HCT116 (cell line): ENCODE measurements at regions not wholly inside any gene's neighbourhood (a gene's known extent, or its start where the extent isn't known, plus 50 kb on each side); places are given as distances from the start of the nearest gene placed in this dataset.

Source experiments
- ATAC-seq: fragments of 200-7000 bp; cut with Tn5 transposase; 2 replicates; pipeline ENCODE4 v1.9.1; 2020; ENCODE audit warnings: mild to moderate bottlenecking, moderate library complexity
- BruUV-seq: library from RNA; stranded (reverse); fragments of 400-500 nt; replicated peaks from 2 replicates; lab custom pipeline; 2021; lab: Mats Ljungman, UMichigan
- CTCF ChIA-PET: fragments of 300-600 bp; sonication (Branson Sonifier 250); formaldehyde crosslinking; loops from one replicate; lab custom pipeline; 2021; ENCODE audit warnings: antibody characterized with exemption; lab: Charles Lee
- POLR2A ChIA-PET: fragments of 300-600, 350-600 bp; sonication (Branson Sonifier 250); formaldehyde crosslinking; loops from one replicate; lab custom pipeline; 2021; ENCODE audit warnings: antibody characterized with exemption; lab: Charles Lee
- RAD21 ChIA-PET, 2 experiments: fragments of 300-600 bp; sonication (Branson Sonifier 250); formaldehyde crosslinking; loops; one replicate each; lab custom pipeline; 2023; ENCODE audit warnings: low total read pairs in 2 of 2; ENCODE audit not compliant: uncharacterized antibody in 2 of 2, unreplicated experiment in 2 of 2, low non-redundant PET in 1 of 2; lab: Charles Lee
- DNase-seq: peaks from one replicate; pipeline ENCODE4 v3.0.0-alpha.2; 2010; ENCODE audit warnings: low read depth, low spot score
- H2AFZ ChIP-seq: fragments of 200-600 bp; shearing (Covaris generic), sonication (generic); 2 replicates; pipeline ENCODE4 v1.6.1; 2017; ENCODE audit warnings: low read depth, mixed run types, mixed read lengths, antibody characterized with exemption, low read length; ENCODE audit not compliant: poor library complexity, severe bottlenecking
- H3K27ac ChIP-seq: 2 replicates; pipeline ENCODE4 v1.5.1; 2012; ENCODE audit warnings: low read depth, low read length
- H3K27me3 ChIP-seq: fragments of 200-600 bp; sonication (generic); 2 replicates; pipeline ENCODE4 v1.6.1; 2016; ENCODE audit warnings: mixed run types, low read length, mixed read lengths; ENCODE audit not compliant: insufficient read depth
- H3K36me3 ChIP-seq, 2 experiments: fragments of 200-500 bp in 1 of 2; fragments of 200-600 bp in 1 of 2; sonication (Bioruptor generic) in 1 of 2; sonication (generic) in 1 of 2; 2 replicates each; pipeline versions ENCODE4 v1.5.1 to v1.6.1; 2014 to 2016; ENCODE audit warnings: low read length in 2 of 2, inconsistent platforms in 1 of 2, mixed read lengths in 1 of 2, mixed run types in 1 of 2; ENCODE audit not compliant: insufficient read depth in 2 of 2, control insufficient read depth in 1 of 2
- H3K4me1 ChIP-seq, 2 experiments: fragments of 200-600 bp in 1 of 2; sonication (generic) in 1 of 2; 2 replicates each; pipeline versions ENCODE4 v1.5.1 to v1.6.1; 2012 to 2017; ENCODE audit warnings: low read length in 2 of 2, inconsistent platforms in 1 of 2, mild to moderate bottlenecking in 1 of 2, mixed read lengths in 1 of 2, mixed run types in 1 of 2, moderate library complexity in 1 of 2; ENCODE audit not compliant: insufficient read depth in 2 of 2, control insufficient read depth in 1 of 2
- H3K4me2 ChIP-seq: fragments of 200-600 bp; sonication (generic); 2 replicates; pipeline ENCODE4 v1.6.1; 2017; ENCODE audit warnings: mixed run types, low read length, mixed read lengths
- H3K4me3 ChIP-seq, 2 experiments: fragments of 200-600 bp in 1 of 2; sonication (generic) in 1 of 2; replicated peaks in 1 of 2; 2 replicates each; pipeline ENCODE4 v1.5.1; 2011 to 2016; ENCODE audit warnings: low read length in 2 of 2, control low read depth in 1 of 2, low read depth in 1 of 2, mild to moderate bottlenecking in 1 of 2, mixed read lengths in 1 of 2, mixed run types in 1 of 2
- H3K79me2 ChIP-seq: fragments of 200-600 bp; sonication (generic); 2 replicates; pipeline ENCODE4 v1.6.1; 2017; ENCODE audit warnings: mild to moderate bottlenecking, mixed run types, low read length, moderate library complexity, mixed read lengths; ENCODE audit not compliant: insufficient read depth
- H3K9ac ChIP-seq: fragments of 200-600 bp; sonication (generic); 2 replicates; pipeline ENCODE4 v1.6.1; 2016; ENCODE audit warnings: low read length, mixed read lengths
- H3K9me2 ChIP-seq: fragments of 200-600 bp; sonication (generic), shearing (Covaris generic); 2 replicates; pipeline ENCODE4 v1.6.1; 2017; ENCODE audit warnings: mixed run types, mild to moderate bottlenecking, moderate library complexity; ENCODE audit not compliant: insufficient read depth
- H3K9me3 ChIP-seq, 2 experiments: fragments of 200-500 bp in 1 of 2; fragments of 200-600 bp in 1 of 2; sonication (Bioruptor generic) in 1 of 2; sonication (generic) in 1 of 2; 2 replicates each; pipeline ENCODE4 v1.6.1; 2014 to 2017; ENCODE audit warnings: low read length in 2 of 2, mixed read lengths in 2 of 2, inconsistent platforms in 1 of 2, low read depth in 1 of 2, mild to moderate bottlenecking in 1 of 2, mixed run types in 1 of 2, moderate library complexity in 1 of 2; ENCODE audit not compliant: control insufficient read depth in 1 of 2, insufficient read depth in 1 of 2
- H4K20me1 ChIP-seq: fragments of 200-600 bp; sonication (generic), shearing (Covaris generic); 2 replicates; pipeline ENCODE4 v1.6.1; 2017; ENCODE audit warnings: mixed run types, mild to moderate bottlenecking, moderate library complexity; ENCODE audit not compliant: insufficient read depth
- ATF3 ChIP-seq: IDR thresholded peaks from 2 replicates; pipeline ENCODE4 v1.6.1; 2012
- CBX3 ChIP-seq: IDR thresholded peaks from 2 replicates; pipeline ENCODE4 v1.6.1; 2012; ENCODE audit warnings: low read depth
- CTCF ChIP-seq, 3 experiments: fragments of 200-600 bp in 1 of 3; sonication (generic) in 1 of 3; IDR thresholded peaks in 2 of 3; conservative IDR thresholded peaks in 1 of 3; 2 replicates each; pipeline ENCODE4 v1.5.1; 2012 to 2017; ENCODE audit warnings: low read depth in 2 of 3, low read length in 2 of 3, antibody characterized with exemption in 1 of 3, borderline replicate concordance in 1 of 3, control low read depth in 1 of 3, mild to moderate bottlenecking in 1 of 3, mixed read lengths in 1 of 3, mixed run types in 1 of 3, moderate library complexity in 1 of 3; ENCODE audit not compliant: insufficient read depth in 1 of 3
- EGR1 ChIP-seq: IDR thresholded peaks from 2 replicates; pipeline ENCODE4 v1.6.1; 2012; ENCODE audit warnings: low read depth
- FOSL1 ChIP-seq: IDR thresholded peaks from 2 replicates; pipeline ENCODE4 v1.6.1; 2012; ENCODE audit warnings: low read depth
- MAX ChIP-seq: IDR thresholded peaks from 2 replicates; pipeline ENCODE4 v1.6.1; 2012
- POLR2A ChIP-seq: IDR thresholded peaks from 2 replicates; pipeline ENCODE4 v1.7.0; 2011; ENCODE audit warnings: borderline replicate concordance; ENCODE audit not compliant: insufficient read depth, insufficient read length; ENCODE audit errors: extremely low read depth
- RAD21 ChIP-seq: IDR thresholded peaks from 2 replicates; pipeline ENCODE4 v1.6.1; 2012; ENCODE audit warnings: low read depth, mild to moderate bottlenecking
- REST ChIP-seq: IDR thresholded peaks from 2 replicates; pipeline ENCODE4 v1.6.1; 2012; ENCODE audit warnings: low read depth
- SIN3A ChIP-seq: IDR thresholded peaks from 2 replicates; pipeline ENCODE4 v1.6.1; 2012; ENCODE audit warnings: low read depth
- SP1 ChIP-seq: IDR thresholded peaks from 2 replicates; pipeline ENCODE4 v1.6.1; 2012; ENCODE audit warnings: low read depth
- TCF7L2 ChIP-seq: IDR thresholded peaks from 2 replicates; pipeline ENCODE4 v1.7.0; 2011; ENCODE audit warnings: borderline replicate concordance, inconsistent platforms; ENCODE audit not compliant: insufficient read depth, insufficient read length; ENCODE audit errors: extremely low read depth
- ZBTB33 ChIP-seq: IDR thresholded peaks from 2 replicates; pipeline ENCODE4 v1.6.1; 2011; ENCODE audit warnings: mild to moderate bottlenecking, low read length, moderate library complexity; ENCODE audit not compliant: insufficient replicate concordance; ENCODE audit errors: extremely low read depth
- ZFX ChIP-seq: fragments of 450-650 bp; IDR thresholded peaks from 2 replicates; pipeline ENCODE4 v1.6.1; 2017
- ZNF274 ChIP-seq: fragments of 200-500 bp; sonication (Bioruptor generic); IDR thresholded peaks from 2 replicates; pipeline ENCODE4 v1.6.1; 2014; ENCODE audit warnings: mild to moderate bottlenecking, low read depth, low read length, inconsistent platforms
- intact Hi-C: fragments of 100-400 bp; cut with micrococcal nuclease; formaldehyde crosslinking; loops from 2 replicates; pipeline ENCODE4 v1.10.0; 2022

DNA sequence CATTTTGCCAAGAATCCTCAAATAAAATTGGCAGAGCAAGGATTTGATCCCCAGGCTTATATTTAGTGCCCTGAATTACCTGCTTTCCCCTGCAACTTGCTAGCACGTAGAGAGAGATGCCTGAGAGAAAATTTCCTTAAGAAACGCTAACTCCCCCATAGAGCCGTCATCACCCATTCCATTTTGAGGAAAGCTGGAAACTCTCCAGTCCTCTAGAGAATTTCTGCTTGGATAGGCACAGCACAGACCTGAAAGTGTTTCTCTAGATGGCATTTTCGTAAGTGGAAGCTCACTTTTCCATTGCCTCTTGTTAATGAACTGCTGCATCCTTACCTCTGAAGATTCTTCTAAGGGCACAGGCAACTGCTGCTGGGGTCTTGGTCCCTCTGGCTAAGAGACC, 277.8 kb upstream of the SIX2 start (continued):
- TF ChIP-seq REST, result no peak
- TF ChIP-seq MAX, result no peak
- no peak for TF ChIP-seq ZFX
- no peak for TF ChIP-seq SIN3A
- no peak for TF ChIP-seq SP1
- no peak for TF ChIP-seq ZNF274
- no peak for TF ChIP-seq CBX3
- no peak for TF ChIP-seq ATF3
- no peak for TF ChIP-seq POLR2A

- H3K9me3 ChIP-seq, result no peaks in the 10 kb centered on the region
- ATAC-seq (no peak), DNase-seq (no peak)
- H2AFZ ChIP-seq, result no peak overlapping the region
- ChIA-PET CTCF (no interaction called here), RAD21 (no interaction called here), POLR2A (no interaction called here)
- no peaks in the 10 kb centered on the region for H3K79me2 ChIP-seq
- no peak overlapping the region for H3K27ac ChIP-seq
- H4K20me1 ChIP-seq, result no peaks in the 10 kb centered on the region
- H3K9ac ChIP-seq, result no peak overlapping the region
- H3K4me2 ChIP-seq, result no peak overlapping the region
- intact Hi-C loops, result no loop called here
- H3K4me3 ChIP-seq, result no peak overlapping the region
- H3K27me3 ChIP-seq, result no peaks in the 10 kb centered on the region
- H3K36me3 ChIP-seq, result no peaks in the 10 kb centered on the region
- BruUV-seq, result no TSS peak
- H3K4me1 ChIP-seq, result peaks cover 0 to 15% of the 10 kb centered on the region in 2 experiments; a peak in 1 of 4 replicates
- H3K9me2 ChIP-seq, result no peaks in the 10 kb centered on the region
- no peak for TF ChIP-seq ZNF274
- no peak for TF ChIP-seq ATF3
- TF ChIP-seq FOSL1, result no peak
- no peak for TF ChIP-seq POLR2A
- TF ChIP-seq SP1, result no peak
- no peak for TF ChIP-seq ZBTB33
- no peak for TF ChIP-seq SIN3A
- TF ChIP-seq CBX3, result no peak
- TF ChIP-seq ZFX, result no peak
- TF ChIP-seq TCF7L2, result no peak
- TF ChIP-seq EGR1, result no peak
- TF ChIP-seq RAD21, result no peak
- TF ChIP-seq CTCF (IDR thresholded peaks at IDR 0.05 in 2 of 3, conservative IDR thresholded peaks at IDR 0.05 in 1 of 3; ENCODE audit: borderline replicate concordance in 1 of 3, insufficient read depth in 1 of 3, low read depth in 2 of 3, low read length in 2 of 3), result no peak
Measured at GRCh38 chr2:45285771-45286390, 276.6 kb upstream of the SIX2 start.
